Esophagus squamous epithelium (tissue), 4 donors: ENCODE measurements at regions not wholly inside any gene's neighbourhood (a gene's known extent, or its start where the extent isn't known, plus 50 kb on each side); places are given as distances from the start of the nearest gene placed in this dataset.
"Not testable (repeated sequence)": the region's sequence is repeated elsewhere in the genome, so short reads cannot be mapped to it uniquely, and the experiment has no call there.

Experiments
- CTCF ChIP-seq, 6 experiments: fragments of 450-650 bp in 4 of 6; fragments of 200-600 bp in 2 of 6; sonication (generic) in 2 of 6; IDR thresholded peaks; one replicate each; pipeline ENCODE4 v1.5.1; 2016 to 2019; ENCODE audit warnings: antibody characterized with exemption in 6 of 6, mild to moderate bottlenecking in 4 of 6, moderate library complexity in 4 of 6
- POLR2A ChIP-seq, 4 donors: fragments of 450-650 bp; IDR thresholded peaks; one replicate each; pipeline ENCODE4 v1.6.1; 2017; ENCODE audit warnings: antibody characterized with exemption in 4 of 4, mild to moderate bottlenecking in 4 of 4, moderate library complexity in 3 of 4

- not testable (repeated sequence) for TF ChIP-seq CTCF, POLR2A (IDR thresholded peaks at IDR 0.05)
These were observed 2663.0 kb upstream of the DEFB115 start for GRCh38 chr20:28594476-28594875.
